ENCODE measurements at regions not wholly inside any gene's neighbourhood (a gene's known extent, or its start where the extent isn't known, plus 50 kb on each side); places are given as distances from the start of the nearest gene placed in this dataset.

GRCh38 chr6:167666571-167667203 lies 160.0 kb upstream of the AFDN start:
- no peak for TF ChIP-seq GATA2 (IDR thresholded peaks at IDR 0.05; ENCODE audit: low read depth, low read length)
- no peak for TF ChIP-seq GATA3 (IDR thresholded peaks at IDR 0.05; ENCODE audit: low read depth, low read length)

DNA sequence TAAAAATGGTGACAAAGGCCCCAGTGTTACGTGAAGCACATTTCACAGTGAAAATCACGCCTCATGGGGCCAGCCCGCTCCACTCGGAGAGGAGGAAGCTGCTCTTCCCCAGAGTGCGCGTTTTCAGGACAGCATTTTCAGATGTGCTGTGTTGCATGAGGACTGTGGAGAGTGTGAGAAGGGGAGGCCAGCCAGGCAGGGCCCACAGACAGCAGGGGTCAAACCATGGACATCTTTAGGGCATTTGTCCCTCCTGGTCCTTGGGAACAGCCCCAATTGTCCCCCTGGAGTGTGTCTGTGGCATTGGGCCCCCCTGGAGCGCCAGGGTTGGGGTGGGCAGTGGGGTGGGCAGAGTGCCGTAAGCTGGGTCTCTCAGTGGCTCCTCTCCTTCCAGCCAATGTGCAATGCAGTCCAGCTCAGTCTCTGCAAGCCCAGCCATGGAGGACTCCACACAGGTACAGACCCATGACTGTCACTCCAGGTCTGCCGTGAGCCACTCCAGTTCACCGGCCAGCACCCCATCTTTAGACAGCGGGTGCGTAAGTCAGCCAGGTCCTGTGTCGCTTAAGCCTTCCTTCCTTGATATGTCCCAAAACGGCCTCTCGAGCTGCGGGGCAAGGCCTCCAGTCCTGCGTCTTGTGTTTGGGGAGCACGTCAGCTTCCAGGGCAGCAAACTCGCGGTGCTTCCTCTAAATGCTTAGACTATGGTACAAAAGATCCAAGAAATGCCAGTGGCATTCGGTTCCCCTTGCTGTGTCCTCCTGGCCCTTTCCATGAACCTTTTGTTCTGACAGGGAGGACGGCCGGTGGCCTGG lies 159.3 kb upstream of the AFDN start:
- TF ChIP-seq GATA3 (IDR thresholded peaks at IDR 0.05; ENCODE audit: low read depth, low read length) = no peak
- TF ChIP-seq GATA2 (IDR thresholded peaks at IDR 0.05; ENCODE audit: low read depth, low read length) = no peak

DNA sequence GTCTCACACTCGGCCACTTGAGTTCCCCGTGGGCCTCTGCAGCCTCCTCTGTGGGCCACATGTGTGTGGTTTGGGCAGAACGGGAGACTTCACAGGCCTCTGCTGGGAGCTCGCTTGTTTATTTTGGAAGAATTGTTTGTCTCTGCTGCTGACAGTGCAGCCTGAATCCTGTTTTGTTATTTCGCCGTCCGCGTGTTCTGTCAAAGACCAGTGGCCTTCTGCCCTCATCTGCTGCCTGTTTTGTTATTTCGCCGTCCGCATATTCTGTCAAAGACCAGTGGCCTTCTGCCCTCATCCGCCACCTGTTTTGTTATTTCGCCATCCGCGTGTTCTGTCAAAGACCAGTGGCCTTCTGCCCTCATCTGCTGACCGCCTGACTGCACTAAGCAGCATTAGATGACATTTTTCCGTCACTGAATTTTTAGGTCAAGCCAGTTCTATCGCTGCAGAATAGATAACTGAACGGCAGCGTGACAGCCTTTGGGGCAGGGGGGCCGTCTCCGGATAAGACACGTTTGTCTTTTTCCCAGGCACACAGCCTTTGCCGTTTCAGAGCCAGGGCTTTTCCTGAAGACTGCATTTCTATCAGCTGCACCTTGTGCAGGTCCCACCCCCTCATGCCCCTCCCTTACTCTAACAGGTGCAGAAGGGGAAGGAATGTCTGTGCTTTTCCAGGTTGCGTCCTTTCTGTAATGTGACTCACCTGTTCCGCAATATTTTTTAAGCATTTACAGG lies 158.5 kb upstream of the AFDN start:
- TF ChIP-seq GATA3 (IDR thresholded peaks at IDR 0.05; ENCODE audit: low read depth, low read length) (no peak), GATA2 (IDR thresholded peaks at IDR 0.05; ENCODE audit: low read depth, low read length) (no peak)

DNA sequence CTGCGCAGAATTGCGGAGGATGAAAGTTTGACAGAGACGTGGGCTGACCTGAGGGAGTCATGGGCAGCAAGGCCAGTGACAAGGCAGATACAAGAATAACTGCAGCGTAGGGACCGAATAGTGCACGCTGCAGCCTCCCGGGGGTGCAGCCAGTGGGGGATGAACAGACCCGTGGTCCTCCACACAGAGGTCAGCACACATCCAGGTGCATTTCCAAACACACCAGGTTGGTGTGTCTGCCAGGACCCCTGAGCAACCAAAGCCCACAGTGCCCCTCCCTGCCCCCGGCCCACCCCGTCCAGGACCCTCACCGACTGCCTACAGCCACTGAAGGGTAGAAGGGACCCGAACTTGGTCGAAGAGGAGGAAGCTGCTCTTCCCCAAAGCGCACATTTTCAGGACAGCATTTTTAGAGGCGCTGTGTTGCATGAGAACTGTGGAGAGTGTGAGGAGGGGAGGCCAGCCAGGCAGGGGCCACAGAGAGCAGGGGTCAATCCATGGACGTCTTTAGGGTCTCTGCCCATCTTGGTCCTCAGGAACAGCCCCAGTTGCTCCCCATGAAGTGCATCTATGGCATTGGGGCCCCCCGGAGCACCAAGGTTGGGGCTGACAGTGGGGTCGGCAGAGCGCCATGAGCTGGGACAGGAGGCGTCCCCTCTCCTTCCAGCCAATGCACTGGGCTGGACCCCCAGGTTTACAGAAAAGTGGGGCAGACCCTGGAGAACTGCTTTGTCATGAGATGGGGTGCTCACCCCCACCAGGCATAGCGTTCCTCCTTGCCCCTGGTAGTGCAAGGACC lies 157.8 kb upstream of the AFDN start:
- TF ChIP-seq GATA2 (IDR thresholded peaks at IDR 0.05; ENCODE audit: low read depth, low read length) (no peak), GATA3 (IDR thresholded peaks at IDR 0.05; ENCODE audit: low read depth, low read length) (no peak)

- no peak for TF ChIP-seq GATA3 (IDR thresholded peaks at IDR 0.05; ENCODE audit: low read depth, low read length)
- no peak for TF ChIP-seq GATA2 (IDR thresholded peaks at IDR 0.05; ENCODE audit: low read depth, low read length)
These were observed 157.2 kb upstream of the AFDN start for GRCh38 chr6:167669553-167669849.

GRCh38 chr6:167669870-167670802 lies 156.6 kb upstream of the AFDN start:
- TF ChIP-seq GATA2 (IDR thresholded peaks at IDR 0.05; ENCODE audit: low read depth, low read length) = no peak
- no peak for TF ChIP-seq GATA3 (IDR thresholded peaks at IDR 0.05; ENCODE audit: low read depth, low read length)

DNA sequence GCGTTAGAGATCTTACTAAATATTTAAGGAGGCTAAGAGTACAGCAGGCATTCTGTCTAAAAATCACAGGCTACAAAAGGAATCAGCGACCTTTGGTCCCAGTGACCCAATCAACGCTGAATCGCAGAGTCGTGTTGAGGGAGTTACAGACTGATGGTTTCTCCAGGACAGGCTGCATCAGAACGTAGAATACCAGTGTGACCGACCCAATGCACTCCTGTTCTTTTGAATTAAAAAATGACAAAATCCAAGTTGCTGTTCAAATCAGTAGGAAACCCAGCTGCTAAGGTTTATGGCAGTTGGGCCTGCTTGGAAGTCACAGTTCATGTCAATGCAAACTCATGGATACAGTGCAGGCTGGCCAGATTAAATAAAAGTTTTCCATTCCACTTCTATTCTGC lies 155.8 kb upstream of the AFDN start:
- no peak for TF ChIP-seq GATA3 (IDR thresholded peaks at IDR 0.05; ENCODE audit: low read depth, low read length)

- TF ChIP-seq GATA3 (IDR thresholded peaks at IDR 0.05; ENCODE audit: low read depth, low read length) = no peak
- TF ChIP-seq GATA2 (IDR thresholded peaks at IDR 0.05; ENCODE audit: low read depth, low read length) = no peak
These were observed 154.6 kb upstream of the AFDN start for GRCh38 chr6:167671977-167672687.

GRCh38 chr6:167672738-167673137 lies 154.0 kb upstream of the AFDN start:
- TF ChIP-seq GATA2 (IDR thresholded peaks at IDR 0.05; ENCODE audit: low read depth, low read length) (no peak), GATA3 (IDR thresholded peaks at IDR 0.05; ENCODE audit: low read depth, low read length) (no peak)

DNA sequence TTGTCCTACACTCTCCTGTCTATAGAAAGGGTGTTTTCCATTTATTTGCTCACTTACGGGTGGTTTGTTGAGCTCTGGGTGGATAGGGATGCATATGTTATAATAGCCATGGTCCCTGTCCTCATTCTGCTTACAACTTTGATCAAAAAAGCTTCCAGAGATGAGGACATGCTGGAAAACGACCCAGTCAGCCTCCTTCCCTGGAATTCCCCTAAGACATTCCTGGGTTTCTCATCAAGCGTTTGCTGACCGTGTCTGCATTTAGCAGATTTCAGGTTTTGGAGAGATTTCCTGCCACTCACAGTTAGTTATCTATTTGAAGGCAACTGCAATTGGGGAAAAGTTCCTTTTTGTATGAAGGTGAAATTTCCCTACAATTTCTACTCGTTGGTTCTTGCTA lies 152.8 kb upstream of the AFDN start:
- TF ChIP-seq GATA3 (IDR thresholded peaks at IDR 0.05; ENCODE audit: low read depth, low read length) (no peak), GATA2 (IDR thresholded peaks at IDR 0.05; ENCODE audit: low read depth, low read length) (no peak)

DNA sequence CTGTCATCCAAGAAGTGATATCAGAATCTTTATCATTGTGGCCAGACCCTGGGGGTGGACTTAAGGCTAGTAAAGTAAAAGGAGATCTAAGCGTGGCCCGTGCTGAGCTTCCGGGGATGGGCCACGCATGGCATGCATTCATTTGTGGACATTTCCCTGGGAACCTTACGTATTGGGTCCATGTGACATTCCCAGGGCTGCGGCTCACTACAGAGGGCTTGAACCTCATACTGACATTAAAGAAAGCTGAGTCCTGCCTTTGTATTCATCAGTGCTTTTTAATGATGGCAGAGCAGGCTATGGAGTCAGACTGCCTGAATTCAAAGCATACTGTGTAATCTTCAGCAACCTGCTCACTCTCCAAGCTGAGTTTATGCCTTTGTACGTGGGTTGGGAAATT lies 152.2 kb upstream of the AFDN start:
- no peak for TF ChIP-seq GATA2 (IDR thresholded peaks at IDR 0.05; ENCODE audit: low read depth, low read length)
- TF ChIP-seq GATA3 (IDR thresholded peaks at IDR 0.05; ENCODE audit: low read depth, low read length) = no peak

DNA sequence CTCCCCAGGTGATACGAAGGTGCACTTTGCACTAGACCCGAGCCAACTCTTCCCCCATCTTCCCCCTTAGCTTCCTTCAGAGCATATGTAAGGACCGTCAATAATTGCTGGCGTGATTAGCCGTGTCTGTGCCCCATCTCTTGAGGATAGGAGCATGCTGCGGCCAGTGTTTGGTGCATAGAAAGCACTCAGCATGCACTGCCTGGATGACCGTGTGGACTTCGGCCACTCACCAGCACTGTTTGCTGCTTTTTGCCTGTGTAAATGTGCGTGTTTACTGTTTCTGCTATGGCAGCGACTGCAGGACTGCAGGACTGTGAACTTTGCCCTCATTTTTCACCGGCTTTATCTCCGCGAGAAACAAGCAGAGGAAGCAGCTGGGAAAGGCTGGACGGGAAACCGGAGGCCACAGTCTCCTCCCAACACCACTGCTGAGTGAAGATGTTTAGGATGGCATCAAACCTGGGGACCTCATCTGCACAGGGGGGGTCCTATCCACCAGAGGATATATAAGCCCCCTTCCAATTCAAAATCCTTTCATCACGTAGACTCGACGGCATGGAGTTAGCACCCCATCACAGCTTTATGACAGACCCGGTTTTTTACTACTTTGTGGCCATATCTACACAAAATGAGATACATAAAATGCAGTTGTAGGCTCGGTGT lies 150.6 kb upstream of the AFDN start:
- TF ChIP-seq GATA3 (IDR thresholded peaks at IDR 0.05; ENCODE audit: low read depth, low read length) (no peak), GATA2 (IDR thresholded peaks at IDR 0.05; ENCODE audit: low read depth, low read length) (no peak)
